WTC11 (cell line): ENCODE measurements at regions not wholly inside any gene's neighbourhood (a gene's known extent, or its start where the extent isn't known, plus 50 kb on each side); places are given as distances from the start of the nearest gene placed in this dataset.

Experiments used
- ATAC-seq: fragments of 200-7000 bp; cut with Tn5 transposase; 2 replicates; pipeline ENCODE4 v1.10.0; 2021; ENCODE audit warnings: mild to moderate bottlenecking, moderate library complexity
- CTCF ChIA-PET: fragments of 300-600 bp; sonication (Branson Sonifier 250); formaldehyde crosslinking; loops from one replicate; lab custom pipeline; 2021; ENCODE audit warnings: antibody characterized with exemption; lab: Charles Lee
- POLR2A ChIA-PET: fragments of 350-600 bp; sonication (Branson Sonifier 250); formaldehyde crosslinking; loops from one replicate; lab custom pipeline; 2021; ENCODE audit warnings: antibody characterized with exemption; lab: Charles Lee
- DNase-seq: peaks from one replicate; pipeline ENCODE4 v3.0.0; 2021; ENCODE audit warnings: low spot score
- H3K27ac Mint-ChIP-seq: 2 replicates; pipeline ENCODE4 v1.8.0; 2021; ENCODE audit warnings: mixed read lengths
- H3K27me3 Mint-ChIP-seq: 2 replicates; pipeline ENCODE4 v1.8.0; 2021; ENCODE audit warnings: low read depth, mild to moderate bottlenecking, moderate library complexity, mixed read lengths
- H3K36me3 Mint-ChIP-seq: 2 replicates; pipeline ENCODE4 v1.8.0; 2021; ENCODE audit warnings: mixed read lengths
- H3K4me1 Mint-ChIP-seq: 2 replicates; pipeline ENCODE4 v1.8.0; 2022; ENCODE audit warnings: mixed read lengths
- H3K4me3 Mint-ChIP-seq: 2 replicates; pipeline ENCODE4 v1.8.0; 2021; ENCODE audit warnings: mild to moderate bottlenecking, moderate library complexity, mixed read lengths
- H3K9me3 Mint-ChIP-seq: 2 replicates; pipeline ENCODE4 v1.8.0; 2021; ENCODE audit warnings: mixed read lengths
- ATF1 ChIP-seq: sonication (generic); formaldehyde crosslinking; IDR thresholded peaks from 2 replicates; pipeline ENCODE4 v1.8.1; 2023; ENCODE audit warnings: mild to moderate bottlenecking, moderate library complexity, missing genetic modification reagents
- CBFB ChIP-seq: sonication (generic); formaldehyde crosslinking; IDR thresholded peaks from 2 replicates; pipeline ENCODE4 v1.8.1; 2022; ENCODE audit warnings: mild to moderate bottlenecking, low read depth, missing genetic modification reagents
- CTCF ChIP-seq: fragments of 200-600 bp; IDR thresholded peaks from 2 replicates; pipeline ENCODE4 v1.8.0; 2022; ENCODE audit warnings: antibody characterized with exemption
- ETV6 ChIP-seq: sonication (generic); formaldehyde crosslinking; IDR thresholded peaks from 2 replicates; pipeline ENCODE4 v1.8.1; 2022; ENCODE audit warnings: mild to moderate bottlenecking, missing genetic modification reagents
- FOXK1 ChIP-seq: sonication (generic); formaldehyde crosslinking; IDR thresholded peaks from 2 replicates; pipeline ENCODE4 v1.8.0; 2022; ENCODE audit warnings: mild to moderate bottlenecking, moderate library complexity, missing genetic modification reagents
- HMGA2 ChIP-seq: fragments of 250-450 bp; sonication (Bioruptor Pico); IDR thresholded peaks from 2 replicates; pipeline ENCODE4 v1.4.0; 2021; ENCODE audit warnings: mild to moderate bottlenecking, moderate library complexity
- JAZF1 ChIP-seq: fragments of 250-450 bp; sonication (Bioruptor Pico); IDR thresholded peaks from 2 replicates; pipeline ENCODE4 v1.9.0; 2021; ENCODE audit warnings: moderate library complexity, mild to moderate bottlenecking, inconsistent platforms
- KAT7 ChIP-seq: sonication (generic); formaldehyde crosslinking; IDR thresholded peaks from 2 replicates; pipeline ENCODE4 v1.8.1; 2023; ENCODE audit warnings: missing genetic modification reagents, mild to moderate bottlenecking, borderline replicate concordance
- MAX ChIP-seq: sonication (generic); formaldehyde crosslinking; IDR thresholded peaks from 2 replicates; pipeline ENCODE4 v1.8.0; 2022; ENCODE audit warnings: mild to moderate bottlenecking, missing genetic modification reagents
- NR1H2 ChIP-seq: sonication (generic); formaldehyde crosslinking; IDR thresholded peaks from 2 replicates; pipeline ENCODE4 v1.9.0; 2021; ENCODE audit warnings: mild to moderate bottlenecking, moderate library complexity, missing genetic modification reagents
- SP1 ChIP-seq: sonication (generic); formaldehyde crosslinking; conservative IDR thresholded peaks from 2 replicates; pipeline ENCODE4 v1.8.1; 2022; ENCODE audit warnings: missing genetic modification reagents
- TP53 ChIP-seq: sonication (generic); formaldehyde crosslinking; IDR thresholded peaks from 2 replicates; pipeline ENCODE4 v1.8.1; 2023; ENCODE audit warnings: mild to moderate bottlenecking, missing genetic modification reagents
- ZNF219 ChIP-seq: sonication (generic); formaldehyde crosslinking; IDR thresholded peaks from 2 replicates; pipeline ENCODE4 v1.8.0; 2023; ENCODE audit warnings: missing genetic modification reagents, mild to moderate bottlenecking, borderline replicate concordance
- ZNF416 ChIP-seq: fragments of 250-450 bp; sonication (Bioruptor Pico); IDR thresholded peaks from 2 replicates; pipeline ENCODE4 v1.9.0; 2021; ENCODE audit warnings: mild to moderate bottlenecking, inconsistent platforms
- TF ChIP-seq, protein P1 (sequence below): sonication (generic); formaldehyde crosslinking; IDR thresholded peaks from 2 replicates; pipeline ENCODE4 v1.8.1; 2022; ENCODE audit warnings: mild to moderate bottlenecking, missing genetic modification reagents, moderate library complexity, borderline replicate concordance
- TF ChIP-seq, protein P2 (sequence below): sonication (generic); formaldehyde crosslinking; IDR thresholded peaks from 2 replicates; pipeline ENCODE4 v1.8.1; 2023; ENCODE audit warnings: mild to moderate bottlenecking, missing genetic modification reagents, borderline replicate concordance
- TF ChIP-seq, protein P3 (sequence below): fragments of 250-450 bp; sonication (Bioruptor Pico); IDR thresholded peaks from 2 replicates; pipeline ENCODE4 v1.9.0; 2021; ENCODE audit warnings: mild to moderate bottlenecking

DNA sequence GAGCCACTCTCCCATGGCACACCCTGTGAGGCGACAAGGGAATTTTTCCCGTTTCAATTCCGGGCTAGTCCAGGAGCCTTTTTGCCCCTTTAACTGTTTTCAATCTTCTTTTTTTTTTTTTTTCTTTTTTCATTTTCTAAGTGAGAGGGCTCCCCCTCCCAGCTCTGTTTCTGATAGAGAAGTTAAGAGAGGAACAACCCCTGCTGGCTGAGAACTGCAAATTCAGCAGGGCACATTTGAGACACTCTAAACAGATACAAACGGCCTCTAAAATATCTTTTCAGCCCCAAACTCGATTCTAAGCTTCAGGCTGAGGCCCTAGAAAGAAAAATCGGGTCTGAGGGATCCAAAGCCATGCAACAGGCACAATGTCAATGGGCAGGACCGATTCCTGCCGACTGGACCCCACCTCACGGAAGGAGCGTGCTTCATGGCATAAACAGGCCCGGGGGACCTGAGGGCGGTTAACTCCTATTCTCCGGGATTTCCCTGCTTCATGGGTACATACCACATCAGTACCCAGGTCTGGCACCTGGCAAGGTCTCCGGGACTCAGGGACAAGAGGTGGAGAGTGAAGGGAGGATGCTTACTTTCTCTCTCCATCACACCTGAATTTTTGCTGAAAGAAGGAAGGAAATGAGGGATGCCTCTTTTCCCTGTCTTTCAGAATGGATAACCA, 627.5 kb downstream of the BUD13 start:
- Mint-ChIP-seq H3K36me3 (no peaks in the 10 kb centered on the region), H3K27ac (no peak overlapping the region), H3K27me3 (no peaks in the 10 kb centered on the region; the same call in 1 of the 2 replicates), H3K4me3 (no peak overlapping the region), H3K9me3 (no peaks in the 10 kb centered on the region), H3K4me1 (peaks cover 32% of the 10 kb centered on the region)
- no peak for DNase-seq
- peak; percentile 16; the same call in 1 of the 2 replicates for TF ChIP-seq CTCF
- TF ChIP-seq CBFB (CRISPR knock-in tag): no peak
- POLR2A ChIA-PET: interaction anchor here (0.5 to 0.7 kb wide), 4 partner anchors 103 to 742 kb away, joined by 3 to 5 read pairs (median 4); no protein-coding TSS in a partner anchor
- CTCF ChIA-PET: interaction anchor here (0.6 to 1.4 kb wide), 21 partner anchors 8 to 354 kb away, joined by 3 to 7 read pairs (median 4); no protein-coding TSS in a partner anchor
- ATAC-seq: 0 out of 2 replicates have a peak, but pooled peaks have one; percentile 27

DNA sequence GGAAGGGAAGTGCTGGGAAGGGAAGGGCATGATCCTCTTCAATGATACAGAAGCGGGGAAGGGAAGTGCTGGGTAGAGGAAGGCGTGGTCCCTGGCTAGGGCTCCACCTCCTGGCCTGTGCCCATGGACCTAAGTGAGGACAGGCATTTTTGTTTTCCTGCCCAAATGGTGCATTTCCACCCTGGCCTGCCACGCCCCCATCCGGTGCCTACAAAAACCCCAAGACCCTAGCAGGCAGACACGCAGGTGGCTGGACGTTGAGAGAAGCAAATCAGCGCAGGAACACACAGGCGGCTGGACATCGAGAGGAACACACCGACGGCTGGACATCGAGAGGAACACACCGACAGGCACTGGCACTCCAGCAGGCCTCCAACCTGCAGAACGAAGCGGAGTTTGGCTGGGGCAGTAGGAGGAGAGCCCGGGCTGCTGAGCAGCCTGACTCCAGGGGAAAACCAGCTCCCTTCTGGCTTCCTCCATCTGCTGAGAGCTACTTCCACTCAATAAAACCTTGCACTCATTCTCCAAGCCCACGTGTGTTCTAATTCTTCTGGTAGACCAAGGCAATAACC, 628.3 kb downstream of the BUD13 start:
- H3K4me3 Mint-ChIP-seq: no peak overlapping the region

DNA sequence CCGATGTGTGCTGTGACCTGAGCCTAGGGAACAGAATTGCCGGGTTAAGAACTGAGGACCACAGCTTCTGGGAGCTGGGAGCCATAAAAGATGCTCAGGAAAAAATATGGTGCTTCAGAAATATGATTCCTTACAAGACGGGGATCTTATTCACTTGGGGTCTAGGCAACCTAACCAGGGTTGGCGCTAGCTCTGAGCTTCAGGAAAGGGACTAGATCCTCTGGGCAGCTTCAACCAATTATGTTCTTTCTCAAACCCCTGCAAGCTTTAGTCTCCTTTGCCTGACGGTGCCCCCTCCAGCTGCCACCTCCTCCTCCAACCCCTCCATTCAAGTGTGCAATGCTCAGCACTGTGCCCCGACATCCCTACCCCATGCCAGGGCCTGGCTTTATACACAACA, 634.1 kb upstream of the CADM1 start:
- Mint-ChIP-seq H3K27ac (no peak overlapping the region), H3K27me3 (no peaks in the 10 kb centered on the region; the same call in 1 of the 2 replicates), H3K4me3 (no peak overlapping the region), H3K36me3 (no peaks in the 10 kb centered on the region), H3K4me1 (peaks cover 9% of the 10 kb centered on the region), H3K9me3 (no peaks in the 10 kb centered on the region)
- DNase-seq (no peak), ATAC-seq (no peak)
- POLR2A ChIA-PET: no interaction called here
- CTCF ChIA-PET: interaction anchor here (2.0 kb wide), 1 partner anchor 77 kb away, joined by 6 read pairs; no protein-coding TSS in a partner anchor
- no peak for TF ChIP-seq TP53 (CRISPR knock-in tag)
- no peak for TF ChIP-seq SP1 (CRISPR knock-in tag)
- no peak for TF ChIP-seq ETV6 (CRISPR knock-in tag)
- TF ChIP-seq ATF1 (CRISPR knock-in tag): no peak
- TF ChIP-seq MAX (CRISPR knock-in tag): no peak
- TF ChIP-seq KAT7 (CRISPR knock-in tag): no peak
- no peak for TF ChIP-seq HMGA2 (CRISPR knock-in tag)
- TF ChIP-seq NR1H2 (CRISPR knock-in tag): no peak
- TF ChIP-seq, protein P1, sequence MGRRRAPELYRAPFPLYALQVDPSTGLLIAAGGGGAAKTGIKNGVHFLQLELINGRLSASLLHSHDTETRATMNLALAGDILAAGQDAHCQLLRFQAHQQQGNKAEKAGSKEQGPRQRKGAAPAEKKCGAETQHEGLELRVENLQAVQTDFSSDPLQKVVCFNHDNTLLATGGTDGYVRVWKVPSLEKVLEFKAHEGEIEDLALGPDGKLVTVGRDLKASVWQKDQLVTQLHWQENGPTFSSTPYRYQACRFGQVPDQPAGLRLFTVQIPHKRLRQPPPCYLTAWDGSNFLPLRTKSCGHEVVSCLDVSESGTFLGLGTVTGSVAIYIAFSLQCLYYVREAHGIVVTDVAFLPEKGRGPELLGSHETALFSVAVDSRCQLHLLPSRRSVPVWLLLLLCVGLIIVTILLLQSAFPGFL (CRISPR knock-in tag): no peak
- TF ChIP-seq, protein P2, sequence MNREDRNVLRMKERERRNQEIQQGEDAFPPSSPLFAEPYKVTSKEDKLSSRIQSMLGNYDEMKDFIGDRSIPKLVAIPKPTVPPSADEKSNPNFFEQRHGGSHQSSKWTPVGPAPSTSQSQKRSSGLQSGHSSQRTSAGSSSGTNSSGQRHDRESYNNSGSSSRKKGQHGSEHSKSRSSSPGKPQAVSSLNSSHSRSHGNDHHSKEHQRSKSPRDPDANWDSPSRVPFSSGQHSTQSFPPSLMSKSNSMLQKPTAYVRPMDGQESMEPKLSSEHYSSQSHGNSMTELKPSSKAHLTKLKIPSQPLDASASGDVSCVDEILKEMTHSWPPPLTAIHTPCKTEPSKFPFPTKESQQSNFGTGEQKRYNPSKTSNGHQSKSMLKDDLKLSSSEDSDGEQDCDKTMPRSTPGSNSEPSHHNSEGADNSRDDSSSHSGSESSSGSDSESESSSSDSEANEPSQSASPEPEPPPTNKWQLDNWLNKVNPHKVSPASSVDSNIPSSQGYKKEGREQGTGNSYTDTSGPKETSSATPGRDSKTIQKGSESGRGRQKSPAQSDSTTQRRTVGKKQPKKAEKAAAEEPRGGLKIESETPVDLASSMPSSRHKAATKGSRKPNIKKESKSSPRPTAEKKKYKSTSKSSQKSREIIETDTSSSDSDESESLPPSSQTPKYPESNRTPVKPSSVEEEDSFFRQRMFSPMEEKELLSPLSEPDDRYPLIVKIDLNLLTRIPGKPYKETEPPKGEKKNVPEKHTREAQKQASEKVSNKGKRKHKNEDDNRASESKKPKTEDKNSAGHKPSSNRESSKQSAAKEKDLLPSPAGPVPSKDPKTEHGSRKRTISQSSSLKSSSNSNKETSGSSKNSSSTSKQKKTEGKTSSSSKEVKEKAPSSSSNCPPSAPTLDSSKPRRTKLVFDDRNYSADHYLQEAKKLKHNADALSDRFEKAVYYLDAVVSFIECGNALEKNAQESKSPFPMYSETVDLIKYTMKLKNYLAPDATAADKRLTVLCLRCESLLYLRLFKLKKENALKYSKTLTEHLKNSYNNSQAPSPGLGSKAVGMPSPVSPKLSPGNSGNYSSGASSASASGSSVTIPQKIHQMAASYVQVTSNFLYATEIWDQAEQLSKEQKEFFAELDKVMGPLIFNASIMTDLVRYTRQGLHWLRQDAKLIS (CRISPR knock-in tag): no peak
- no peak for TF ChIP-seq ZNF416 (CRISPR knock-in tag)
- no peak for TF ChIP-seq FOXK1 (CRISPR knock-in tag)
- TF ChIP-seq ZNF219 (CRISPR knock-in tag): no peak
- no peak for TF ChIP-seq JAZF1 (CRISPR knock-in tag)

More for the DNA sequence above, 628.3 kb downstream of the BUD13 start:
- no peaks in the 10 kb centered on the region; the same call in 1 of the 2 replicates for H3K27me3 Mint-ChIP-seq
- TF ChIP-seq SP1 (CRISPR knock-in tag) (0 out of 2 replicates have a peak, but pooled peaks have one; percentile 24), CTCF (peak; percentile 5; the same call in 1 of the 2 replicates)
- TF ChIP-seq, protein P3, sequence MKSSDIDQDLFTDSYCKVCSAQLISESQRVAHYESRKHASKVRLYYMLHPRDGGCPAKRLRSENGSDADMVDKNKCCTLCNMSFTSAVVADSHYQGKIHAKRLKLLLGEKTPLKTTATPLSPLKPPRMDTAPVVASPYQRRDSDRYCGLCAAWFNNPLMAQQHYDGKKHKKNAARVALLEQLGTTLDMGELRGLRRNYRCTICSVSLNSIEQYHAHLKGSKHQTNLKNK (CRISPR knock-in tag): no peak
- H3K9me3 Mint-ChIP-seq: no peaks in the 10 kb centered on the region
- ChIA-PET CTCF (interaction anchor here (0.6 to 1.4 kb wide), 17 partner anchors 7 to 355 kb away, joined by 3 to 7 read pairs (median 4); no protein-coding TSS in a partner anchor), POLR2A (interaction anchor here (0.5 kb wide), 1 partner anchor 102 kb away, joined by 5 read pairs; no protein-coding TSS in a partner anchor)
- no peaks in the 10 kb centered on the region for H3K36me3 Mint-ChIP-seq
- ATAC-seq (peak; percentile 35), DNase-seq (peak; percentile 46)
- peaks cover 32% of the 10 kb centered on the region for H3K4me1 Mint-ChIP-seq
- H3K27ac Mint-ChIP-seq: no peak overlapping the region
